Dedifferentiated amniotic fluid mesenchymal stem cell (primary cell): ENCODE measurements at regions not wholly inside any gene's neighbourhood (a gene's known extent, or its start where the extent isn't known, plus 50 kb on each side); places are given as distances from the start of the nearest gene placed in this dataset.
"Not testable (repeated sequence)": the region's sequence is repeated elsewhere in the genome, so short reads cannot be mapped to it uniquely, and the experiment has no call there.

ENCODE experiments used
- DNase-seq: peaks from one replicate; pipeline ENCODE4 v3.0.0-alpha.2; 2016; ENCODE audit errors: extremely low spot score

DNA sequence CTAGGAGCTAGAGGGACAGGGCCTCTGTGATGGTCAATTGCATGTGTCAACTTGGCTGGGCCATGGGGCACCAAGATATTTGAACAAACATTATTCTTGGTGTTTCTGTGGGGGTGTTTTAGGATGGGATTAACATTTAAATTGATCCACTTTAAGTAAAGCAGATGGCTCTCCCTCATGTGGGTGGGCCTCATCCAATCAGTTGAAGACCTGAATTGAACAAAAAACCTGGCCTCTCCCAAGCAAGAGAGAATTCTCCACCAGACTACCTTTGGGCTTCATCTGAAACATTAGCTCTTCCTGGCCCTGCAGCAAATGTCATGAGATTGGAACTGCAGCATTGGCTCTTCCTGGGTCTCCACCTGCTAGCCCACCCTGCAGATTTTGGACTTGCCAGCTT, 207.1 kb upstream of the ATP6AP2 start:
- no peak for DNase-seq

DNA sequence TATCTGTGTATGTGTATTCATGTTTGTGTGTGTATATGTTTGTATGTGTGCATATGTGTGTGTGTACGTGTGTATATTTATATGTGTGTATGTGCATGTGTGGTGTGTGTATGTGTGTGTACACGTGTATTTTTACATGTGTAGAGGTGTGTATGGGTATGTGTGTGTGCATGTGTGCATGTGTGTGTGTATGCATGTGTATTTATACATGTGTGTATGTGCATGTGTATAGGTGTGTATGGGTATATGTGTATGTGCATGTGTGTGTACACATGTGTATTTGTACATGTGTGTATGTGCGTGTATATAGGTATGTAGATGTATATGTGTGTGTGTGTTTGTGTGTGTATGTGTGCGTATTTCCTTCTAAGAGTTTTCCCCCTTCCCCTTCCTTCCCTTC, 207.7 kb upstream of the ATP6AP2 start:
- DNase-seq, result no peak

DNA sequence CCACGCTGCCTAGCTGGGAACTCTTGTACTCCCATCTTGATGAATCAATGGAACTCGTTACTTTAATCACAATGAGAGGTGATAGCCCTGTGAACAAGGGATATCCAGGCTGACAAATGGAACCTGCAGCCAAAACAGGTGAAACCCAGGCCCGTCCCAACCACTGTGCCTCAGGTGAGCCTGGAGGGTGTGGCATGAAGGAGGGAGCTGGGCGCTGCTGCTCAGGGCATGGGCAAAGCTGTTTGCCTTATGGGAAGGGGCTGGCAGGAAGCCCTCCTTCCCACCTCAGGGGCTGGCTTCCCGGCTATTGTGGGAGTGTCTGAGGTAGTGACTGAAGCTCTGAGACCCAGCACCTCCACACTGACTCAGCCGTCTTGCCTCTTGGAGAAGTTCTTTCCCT, 209.4 kb upstream of the ATP6AP2 start:
- DNase-seq, result no peak

DNA sequence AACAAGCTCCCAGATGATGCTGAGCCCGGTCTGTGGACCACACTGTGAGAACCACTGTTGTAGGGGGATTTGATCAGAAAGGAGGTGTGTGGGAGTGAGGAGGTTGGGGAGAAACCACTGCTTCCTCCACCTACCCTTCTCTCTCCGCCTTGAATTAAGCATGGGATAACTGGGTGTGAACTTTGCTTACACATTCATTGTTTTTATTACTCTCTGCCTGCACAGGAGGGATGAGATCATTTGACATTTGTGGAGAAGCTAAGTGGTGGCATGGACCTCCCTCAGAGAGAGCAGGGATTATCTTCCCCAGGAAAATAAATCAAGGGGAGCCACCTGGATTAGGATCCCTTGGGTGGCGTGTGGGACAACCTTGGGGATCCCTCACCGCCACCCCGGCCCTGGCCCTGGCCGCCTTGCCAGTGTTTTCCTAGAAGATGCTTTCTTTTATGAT, 212.1 kb upstream of the ATP6AP2 start:
- no peak for DNase-seq

DNA sequence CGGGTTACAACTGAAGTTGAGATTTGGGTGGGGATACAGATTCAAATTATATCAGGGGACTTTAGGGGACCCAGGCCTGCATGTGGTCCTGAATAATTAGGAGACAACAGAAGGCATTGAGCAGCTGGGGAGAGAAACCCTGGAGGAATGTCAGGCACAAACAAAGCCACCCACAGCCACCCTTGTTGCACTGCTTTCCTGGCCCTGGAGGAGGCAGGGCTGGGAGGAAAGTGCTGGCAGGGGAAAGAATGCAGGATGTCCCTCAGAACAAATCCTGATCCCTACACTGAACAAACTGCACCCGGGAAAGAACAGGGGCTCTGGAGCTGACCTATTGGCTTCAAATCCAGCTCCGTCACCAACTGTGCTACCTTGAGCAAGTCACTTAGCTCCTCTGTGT, 214.1 kb upstream of the ATP6AP2 start:
- DNase-seq, result no peak

DNA sequence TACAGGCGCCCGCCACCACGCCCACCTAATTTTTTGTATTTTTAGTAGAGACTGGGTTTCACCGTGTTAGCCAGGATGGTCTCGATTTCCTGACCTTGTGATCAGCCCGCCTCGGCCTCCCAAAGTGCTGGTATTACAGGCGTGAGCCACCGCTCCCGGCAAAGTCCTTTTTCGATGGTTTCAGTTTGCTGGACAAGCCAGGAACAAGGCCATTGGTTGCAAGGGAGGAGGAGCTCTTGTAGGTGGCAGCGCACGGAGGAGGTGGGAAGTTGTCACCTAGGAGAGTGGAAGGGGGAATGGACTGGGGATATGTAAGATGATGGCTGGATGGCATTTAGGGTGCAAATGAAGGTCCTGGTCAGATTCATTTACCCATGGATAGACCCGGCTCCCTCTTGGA, 218.5 kb upstream of the ATP6AP2 start:
- not testable (repeated sequence) for DNase-seq

DNA sequence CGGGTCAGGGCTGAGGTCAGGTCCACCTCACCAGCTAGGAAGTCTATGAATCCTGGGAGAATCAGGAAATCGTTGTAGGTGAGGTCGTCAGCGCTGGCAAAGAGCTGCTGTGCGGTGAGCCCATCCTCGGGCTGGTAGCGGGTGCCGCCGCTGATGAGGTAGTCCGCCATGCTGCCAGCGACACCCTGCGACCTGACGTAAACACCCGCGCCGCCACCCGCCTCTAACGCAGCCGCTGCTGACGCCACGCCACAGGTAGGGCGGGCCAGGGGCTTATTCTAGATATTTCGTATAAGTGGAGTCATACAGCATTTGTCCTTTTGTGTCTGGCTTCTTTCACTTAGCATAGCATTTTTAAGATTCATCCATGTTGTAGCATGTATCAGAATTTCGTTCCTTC, 220.2 kb upstream of the ATP6AP2 start:
- no peak for DNase-seq

DNA sequence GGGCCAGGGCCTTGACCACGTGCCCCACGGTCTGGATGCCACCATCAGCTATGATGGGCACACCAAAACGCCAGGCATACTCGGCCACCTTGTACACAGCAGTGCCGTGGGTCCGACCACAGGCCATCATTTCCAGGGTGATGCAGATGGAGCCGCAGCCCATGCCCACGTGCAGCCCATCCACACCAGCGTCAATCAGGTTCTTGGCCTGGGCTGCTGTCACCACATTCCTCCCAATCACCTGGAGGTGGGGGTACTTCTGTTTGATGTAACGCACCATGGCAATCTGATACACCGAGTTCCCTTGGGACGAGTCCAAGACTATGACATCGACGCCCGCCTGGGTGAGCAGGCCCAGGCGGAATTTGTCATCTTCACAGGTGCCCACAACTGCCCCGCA, 221.2 kb upstream of the ATP6AP2 start:
- no peak for DNase-seq

DNA sequence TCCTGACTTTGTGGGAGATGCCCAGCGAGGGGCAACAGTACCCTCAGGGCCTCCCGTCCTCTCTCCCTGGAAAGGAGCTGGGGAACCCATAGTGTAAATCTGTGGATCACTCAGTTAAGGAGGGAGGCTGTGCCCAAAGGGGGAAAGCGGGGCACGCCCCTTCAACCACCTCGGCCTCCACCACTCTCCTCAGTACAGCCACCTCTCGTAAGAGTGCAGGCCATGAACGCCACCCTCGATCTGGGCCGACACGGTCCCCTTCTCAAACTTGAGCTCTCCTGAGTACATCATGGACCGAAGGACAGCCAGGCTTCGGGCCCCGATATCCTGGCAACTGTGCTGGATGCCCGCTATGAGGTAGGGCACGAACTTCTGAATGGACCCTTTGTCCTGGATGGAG, 221.8 kb upstream of the ATP6AP2 start:
- no peak for DNase-seq

DNA sequence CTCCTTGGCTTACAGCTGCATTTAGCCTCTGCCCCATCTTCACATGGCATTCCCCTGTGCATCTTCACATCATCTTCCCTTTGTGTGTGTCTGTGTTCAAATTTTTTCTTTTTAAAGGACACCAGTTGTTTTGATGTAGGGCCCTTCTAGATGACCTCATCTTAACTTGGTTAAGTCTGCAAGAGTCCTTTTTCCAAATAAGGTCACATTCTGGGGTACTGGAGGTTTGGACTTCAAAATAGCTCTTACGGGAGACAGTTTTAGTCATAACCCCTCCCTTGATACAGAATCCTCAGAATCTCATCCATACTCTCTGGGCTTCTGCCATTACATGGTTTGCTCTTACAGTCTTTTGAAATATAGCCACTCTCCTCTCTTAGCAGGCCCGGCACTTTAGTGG, 231.5 kb upstream of the ATP6AP2 start:
- DNase-seq, result no peak

DNA sequence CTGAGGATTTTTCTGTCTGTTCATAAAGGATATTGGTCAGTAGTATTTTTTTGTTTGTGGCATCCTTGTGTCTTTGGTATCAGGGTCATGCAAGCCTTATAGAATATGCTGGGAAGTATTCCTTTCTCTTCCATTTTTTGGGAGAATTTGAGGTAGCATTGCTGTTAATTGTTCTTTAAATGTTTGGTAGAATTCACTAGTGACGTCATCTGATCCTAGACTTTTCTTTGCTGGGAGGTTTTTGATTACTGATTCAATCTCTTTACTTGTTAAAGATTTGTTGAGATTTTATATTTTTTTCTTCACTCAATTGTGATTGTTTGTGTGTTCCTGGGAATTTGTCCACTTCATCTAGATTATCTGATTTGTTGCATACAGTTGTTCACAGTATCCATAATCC, 234.4 kb upstream of the ATP6AP2 start:
- no peak for DNase-seq

DNA sequence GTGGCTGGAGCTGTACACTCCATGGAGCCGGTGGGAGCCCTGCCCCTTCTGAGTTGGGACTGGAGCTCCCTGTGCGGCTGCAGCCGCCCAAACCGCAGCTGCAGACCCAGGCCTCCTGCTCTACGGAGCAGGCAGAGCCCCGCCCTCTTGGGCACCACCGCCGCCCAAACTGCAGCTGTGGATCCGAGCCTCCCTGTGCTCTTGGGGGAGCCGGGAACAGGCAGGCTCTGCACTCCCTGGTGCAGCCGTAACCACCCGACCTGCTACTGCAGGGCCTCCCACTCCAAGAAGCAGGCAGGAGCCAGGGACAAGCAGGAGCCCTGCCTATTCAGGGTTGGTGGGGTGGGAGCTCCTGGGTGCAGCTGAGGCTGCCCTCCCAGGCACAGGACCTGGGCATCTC, 237.5 kb upstream of the ATP6AP2 start:
- DNase-seq, result no peak

DNA sequence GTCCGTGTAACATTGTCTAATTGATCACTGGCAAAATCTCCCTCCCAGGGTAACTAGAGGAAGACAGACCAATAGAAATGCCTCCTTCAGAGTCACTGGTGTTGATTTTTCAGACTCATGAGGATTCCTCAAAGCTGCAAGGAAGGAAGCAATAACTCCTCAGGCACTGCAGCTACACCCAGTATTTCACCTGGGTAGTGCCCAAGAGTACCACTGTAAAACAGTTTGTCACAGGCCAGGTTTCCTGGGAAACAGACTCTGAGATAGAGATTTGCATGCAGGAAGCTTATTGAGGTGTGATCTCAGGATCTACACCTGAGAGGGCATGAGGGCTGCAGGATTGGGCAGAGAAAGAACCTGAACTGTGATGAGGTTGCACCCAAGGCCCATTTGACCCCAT, 240.7 kb upstream of the ATP6AP2 start:
- DNase-seq, result no peak

DNA sequence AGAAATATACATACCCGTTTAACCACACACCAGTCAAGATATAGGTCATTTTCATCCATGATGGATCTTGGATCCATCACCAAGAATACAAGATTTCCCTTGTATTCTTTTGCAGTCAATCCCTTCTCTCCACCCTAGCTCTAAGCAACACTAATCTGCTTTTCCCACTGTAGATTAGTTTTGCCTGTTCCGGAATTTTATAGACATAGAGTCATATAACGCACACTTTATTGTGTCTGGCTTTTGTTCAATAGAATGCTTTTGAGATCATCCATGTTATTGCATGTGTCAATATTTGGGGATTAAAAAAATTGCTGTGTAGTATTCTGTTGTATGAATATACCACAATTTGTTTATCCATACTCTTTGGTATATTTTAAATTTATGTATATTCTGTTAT, 235.6 kb upstream of the BCOR start:
- DNase-seq, result no peak

DNA sequence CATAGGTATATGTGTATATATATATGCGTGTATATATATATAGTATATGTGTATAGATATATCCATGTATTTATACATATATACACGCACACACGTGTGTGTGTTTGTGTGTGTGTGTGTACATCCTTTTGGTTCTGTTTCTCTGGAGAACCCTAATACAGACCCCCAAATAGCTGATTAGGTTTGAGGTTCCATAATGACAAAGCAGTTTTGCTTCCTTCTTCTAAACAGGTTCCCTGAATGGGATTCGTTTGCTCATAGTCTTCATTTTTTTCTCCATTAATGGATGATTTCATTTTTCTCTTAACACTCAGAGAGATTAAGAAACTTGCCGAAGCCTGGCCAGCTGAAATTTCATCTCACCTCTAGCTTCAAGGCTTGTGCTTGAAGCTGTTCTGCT, 234.0 kb upstream of the BCOR start:
- DNase-seq, result no peak

DNA sequence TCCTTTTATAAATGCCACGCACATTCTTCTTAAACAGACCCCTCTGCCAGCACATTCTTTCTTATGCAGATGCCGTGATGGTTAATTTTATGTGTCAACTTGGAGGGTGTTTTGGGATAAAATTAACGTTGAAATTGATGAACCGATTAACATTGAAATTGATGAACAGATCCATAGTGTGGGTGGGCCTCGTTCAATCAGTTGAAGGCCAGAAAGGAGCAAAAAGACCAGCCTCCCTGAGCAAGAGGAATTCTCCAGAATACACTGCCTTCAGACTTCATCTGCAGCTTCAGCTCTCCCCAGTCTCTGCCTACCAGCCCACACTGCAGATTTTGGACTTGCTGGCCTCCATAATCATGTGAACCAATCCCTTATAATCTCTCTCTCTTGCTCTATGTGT, 233.6 kb upstream of the BCOR start:
- DNase-seq, result no peak

DNA sequence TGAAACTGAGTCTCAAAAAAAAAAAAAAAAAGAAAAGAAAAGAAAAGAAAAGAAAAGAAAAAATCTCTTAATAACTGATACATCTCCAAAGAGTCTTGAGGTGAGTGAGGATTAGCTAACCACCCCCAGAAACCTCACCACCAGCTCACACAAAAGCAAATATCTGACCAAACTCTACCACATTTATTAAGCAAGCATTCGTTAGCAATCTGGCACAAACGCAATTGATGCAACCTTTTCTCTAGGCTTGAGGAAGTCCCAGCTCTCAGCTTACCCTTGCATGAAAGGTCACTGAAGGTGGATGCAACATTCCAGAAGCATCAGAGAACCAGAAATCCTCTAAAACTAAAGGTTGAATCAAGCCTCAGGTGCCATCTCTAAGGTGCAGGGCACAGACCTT, 231.9 kb upstream of the BCOR start:
- DNase-seq, result no peak

DNA sequence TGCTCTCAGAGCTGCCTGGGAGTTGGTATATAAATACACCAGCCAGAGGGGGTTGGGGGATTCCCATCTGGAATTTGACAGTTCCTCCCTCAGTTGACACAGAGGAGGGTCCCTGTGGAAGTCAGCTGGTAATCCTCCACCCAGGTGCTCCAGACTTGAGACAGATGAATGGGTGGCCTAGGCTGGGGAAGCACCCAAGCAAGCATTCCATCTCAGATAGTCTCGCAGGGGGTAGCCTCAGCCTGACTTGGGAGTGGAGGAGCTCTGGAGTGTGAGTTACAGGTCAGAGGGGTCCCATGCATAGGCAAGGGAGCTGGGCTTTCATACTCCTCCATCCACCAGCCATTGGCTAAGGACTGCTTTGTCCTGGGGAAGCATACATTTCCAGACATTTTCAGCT, 229.3 kb upstream of the BCOR start:
- DNase-seq, result no peak

DNA sequence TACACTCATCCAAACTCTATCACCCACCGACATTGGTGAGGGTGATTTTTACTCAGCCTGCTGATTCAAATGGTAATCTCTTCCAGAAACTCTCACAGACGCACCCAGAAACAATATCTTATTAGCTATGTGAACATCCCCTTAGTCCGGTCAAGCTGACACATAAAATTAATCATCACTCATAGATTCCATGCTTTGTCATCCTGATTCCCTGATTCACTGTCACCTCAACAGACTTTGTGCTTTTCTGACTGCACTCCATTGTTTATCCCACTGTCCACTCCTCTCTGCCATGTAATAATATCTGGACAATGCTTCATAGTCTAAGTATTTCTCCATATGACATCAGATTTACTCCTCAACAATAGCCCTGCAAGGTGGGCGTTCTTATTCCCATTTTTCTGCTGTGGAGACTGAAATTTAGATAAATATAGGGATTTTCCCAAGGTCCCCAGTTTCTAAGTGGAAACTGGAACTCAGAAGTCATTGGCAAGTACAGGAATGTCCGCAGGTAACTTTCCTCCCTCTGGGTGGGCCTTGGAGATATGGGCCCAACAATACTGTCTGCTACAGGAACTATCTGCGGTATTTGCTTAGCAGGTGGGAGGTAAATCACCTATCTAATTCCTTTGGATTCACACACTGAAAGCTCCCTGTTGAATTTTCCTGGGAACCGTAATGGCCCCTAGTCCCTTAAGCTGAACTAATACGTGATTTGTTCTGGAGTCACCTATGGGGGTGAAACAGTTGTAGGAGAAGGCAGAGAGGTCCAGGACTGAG, 228.6 kb upstream of the BCOR start:
- no peak for DNase-seq

DNA sequence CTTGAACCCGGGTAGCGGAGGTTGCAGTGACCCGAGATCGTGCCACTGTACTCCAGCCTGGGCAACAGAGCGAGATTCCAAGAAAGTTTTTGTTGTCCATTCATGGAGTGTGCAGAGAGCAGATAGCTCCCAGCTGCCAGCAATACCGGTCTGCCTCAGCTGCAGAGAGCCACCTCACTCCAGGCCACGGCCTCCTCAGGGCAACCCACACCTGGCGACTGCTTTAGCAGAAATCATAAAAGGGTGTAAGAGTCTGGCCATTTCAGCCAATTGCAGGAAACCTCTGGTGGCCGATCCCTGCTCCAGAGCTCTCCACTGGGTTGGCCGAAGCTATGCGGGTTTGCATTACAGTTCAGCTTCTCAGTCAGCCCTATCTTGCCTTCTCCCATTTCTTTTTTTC, 227.4 kb upstream of the BCOR start:
- DNase-seq, result no peak

DNA sequence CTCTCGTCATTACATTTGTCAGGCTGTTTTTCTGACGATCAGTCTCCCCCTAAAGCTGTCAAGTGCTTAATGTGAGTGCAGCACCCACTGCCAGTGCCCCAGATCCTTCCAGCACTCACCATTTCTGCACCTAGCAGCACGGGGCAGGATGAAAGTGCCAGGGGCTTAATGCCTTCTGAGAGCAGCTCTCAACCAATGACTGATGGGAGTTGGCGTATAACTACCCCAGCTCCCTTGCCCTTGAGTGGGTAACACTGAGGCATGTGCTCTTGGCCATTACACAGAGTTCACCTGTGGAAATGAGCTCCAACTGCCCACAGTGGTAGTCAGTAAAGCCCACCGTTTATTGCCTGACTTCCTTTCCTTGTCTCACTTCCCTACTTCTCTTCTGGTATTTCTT, 226.2 kb upstream of the BCOR start:
- DNase-seq, result no peak

DNA sequence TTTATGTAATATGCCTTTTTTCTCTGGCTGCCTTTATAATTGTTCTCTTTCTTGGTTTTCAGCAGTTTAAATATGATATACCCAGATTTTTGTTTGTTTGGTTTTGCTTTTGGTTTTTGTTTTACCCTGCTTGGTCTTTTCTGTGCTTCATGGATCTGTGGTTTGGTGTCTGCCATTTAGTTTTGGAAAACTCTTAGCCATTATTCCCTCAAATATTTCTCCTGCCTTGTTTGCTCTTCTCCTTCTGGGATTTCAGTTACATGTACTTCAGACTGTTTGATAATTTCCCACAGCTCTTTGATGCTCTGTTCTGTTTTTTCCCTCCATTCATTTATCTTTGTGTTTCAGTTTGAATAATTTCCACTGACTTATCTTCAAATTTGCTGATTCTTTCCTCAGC, 223.1 kb upstream of the BCOR start:
- DNase-seq, result no peak

DNA sequence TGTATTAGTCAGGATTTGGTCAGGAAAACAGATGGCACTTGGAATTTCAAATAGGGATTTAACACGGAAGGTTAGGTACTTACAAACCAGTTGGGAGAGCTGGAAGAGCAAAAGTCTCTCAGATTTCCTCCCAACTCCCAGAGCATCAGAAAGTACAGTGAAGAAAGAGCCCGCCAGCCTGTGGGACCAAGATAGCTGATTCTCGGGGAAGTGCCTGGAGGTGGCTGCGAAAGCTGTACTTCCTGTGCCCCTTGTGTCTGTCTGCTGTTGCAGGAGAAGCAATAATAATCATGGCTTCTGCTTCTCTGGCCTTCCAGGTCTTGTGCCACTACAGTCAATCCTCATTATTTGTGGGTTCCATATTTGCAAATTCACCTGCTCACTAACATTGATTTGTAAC, 221.0 kb upstream of the BCOR start:
- DNase-seq, result no peak

DNA sequence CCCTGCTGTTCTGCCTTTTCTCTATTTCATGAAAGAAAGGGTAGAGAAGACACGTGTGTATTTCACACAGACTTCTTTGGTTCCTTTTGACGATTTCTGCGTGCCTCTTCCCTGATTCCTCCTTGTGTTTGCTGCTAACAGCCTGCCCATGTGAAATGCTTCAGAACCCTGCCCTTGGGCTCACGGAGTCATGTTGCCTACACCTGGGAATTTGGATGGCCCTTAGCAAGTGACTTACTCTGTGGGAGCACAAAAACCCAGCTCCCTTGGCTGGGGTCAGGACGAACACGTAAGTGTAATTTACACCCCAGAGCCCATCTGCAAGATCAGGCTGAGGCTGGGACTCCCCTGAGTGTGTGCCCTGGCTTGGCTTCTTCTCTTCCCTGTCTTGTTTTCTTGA, 220.3 kb upstream of the BCOR start:
- DNase-seq, result no peak
